ENCODE measurements at regions not wholly inside any gene's neighbourhood (a gene's known extent, or its start where the extent isn't known, plus 50 kb on each side); places are given as distances from the start of the nearest gene placed in this dataset.

- TF ChIP-seq POLR2A (IDR thresholded peaks at IDR 0.05; ENCODE audit: low read length) = no peak
- TF ChIP-seq GATA1 (IDR thresholded peaks at IDR 0.05; ENCODE audit: low read depth, low read length) = no peak
Measured at GRCh38 chr11:112817376-112817775, 143.8 kb upstream of the NCAM1 start.

All from erythroblast (primary cell).